Natural killer cell (primary cell): ENCODE measurements at regions not wholly inside any gene's neighbourhood (a gene's known extent, or its start where the extent isn't known, plus 50 kb on each side); places are given as distances from the start of the nearest gene placed in this dataset.

ENCODE experiments used
- ATAC-seq, 3 donors: fragments of 150-1000 bp in 2 of 3; fragments of 200-7000 bp in 1 of 3; cut with Tn5 transposase; 1 replicate in 1 of 3; 2 replicates in 2 of 3; pipeline ENCODE4 v1.10.0; 2021; ENCODE audit warnings: mild to moderate bottlenecking in 2 of 3, moderate library complexity in 2 of 3
- DNase-seq, 2 donors: peaks; one replicate each; pipeline versions ENCODE4 v3.0.0 to v3.0.0-alpha.2; 2013 to 2021; ENCODE audit warnings: mixed read lengths in 1 of 2
- H3K27ac ChIP-seq: one replicate; pipeline ENCODE4 v1.5.1; 2013; ENCODE audit warnings: mild to moderate bottlenecking, low read length
- H3K27me3 ChIP-seq: one replicate; pipeline ENCODE4 v1.6.1; 2013; ENCODE audit warnings: low read length; ENCODE audit not compliant: control insufficient read depth, insufficient read depth
- H3K36me3 ChIP-seq: one replicate; pipeline ENCODE4 v1.6.1; 2013; ENCODE audit warnings: low read length; ENCODE audit not compliant: control insufficient read depth, insufficient read depth
- H3K4me1 ChIP-seq: one replicate; pipeline ENCODE4 v1.6.1; 2013; ENCODE audit warnings: low read length; ENCODE audit not compliant: control insufficient read depth, insufficient read depth
- H3K4me3 ChIP-seq: one replicate; pipeline ENCODE4 v1.5.1; 2013; ENCODE audit warnings: low read length
- H3K9me3 ChIP-seq: one replicate; pipeline ENCODE4 v1.6.1; 2013; ENCODE audit warnings: low read length; ENCODE audit not compliant: control insufficient read depth, insufficient read depth
- H3K27ac Mint-ChIP-seq, 2 donors: one replicate each; pipeline ENCODE4 v1.8.0; 2022; ENCODE audit warnings: mild to moderate bottlenecking in 2 of 2, mixed read lengths in 2 of 2, moderate library complexity in 1 of 2
- H3K27me3 Mint-ChIP-seq, 2 donors: one replicate each; pipeline ENCODE4 v1.8.0; 2022; ENCODE audit warnings: low read depth in 2 of 2, mixed read lengths in 2 of 2
- H3K36me3 Mint-ChIP-seq: one replicate; pipeline ENCODE4 v1.8.0; 2022; ENCODE audit warnings: mixed read lengths
- H3K4me1 Mint-ChIP-seq, 2 donors: one replicate each; pipeline ENCODE4 v1.8.0; 2022; ENCODE audit warnings: mixed read lengths in 2 of 2
- H3K4me3 Mint-ChIP-seq: one replicate; pipeline ENCODE4 v1.8.0; 2022; ENCODE audit warnings: mild to moderate bottlenecking, moderate library complexity, mixed read lengths
- H3K9me3 Mint-ChIP-seq, 2 donors: one replicate each; pipeline ENCODE4 v1.8.0; 2022; ENCODE audit warnings: mixed read lengths in 2 of 2
- CTCF ChIP-seq: fragments of 200-600 bp; IDR thresholded peaks from one replicate; pipeline ENCODE4 v1.8.0; 2022; ENCODE audit warnings: antibody characterized with exemption
- WGBS: methylation state at CpG from one replicate; pipeline ENCODE4 v1.1.7; 2013; ENCODE audit warnings: missing lambda C conversion rate; ENCODE audit not compliant: insufficient coverage; 5-methylcytosine and 5-hydroxymethylcytosine counted together
- intact Hi-C: fragments of 100-400 bp; cut with micrococcal nuclease; formaldehyde crosslinking; loops from one replicate; pipeline ENCODE4 v1.14.2; 2022

GRCh38 chr2:126399001-126399400, 257.0 kb upstream of the GYPC start:
- Histone ChIP-seq H3K9me3 (no peaks in the 10 kb centered on the region), H3K4me3 (no peak overlapping the region), H3K4me1 (no peaks in the 10 kb centered on the region), H3K27me3 (no peaks in the 10 kb centered on the region), H3K27ac (no peak overlapping the region), H3K36me3 (no peaks in the 10 kb centered on the region)
- no peak for TF ChIP-seq CTCF
- ATAC-seq (no peak), DNase-seq (peak in 1 of 2 donors; percentile 35)
- H3K9me3 Mint-ChIP-seq: peaks cover 0 to 2% of the 10 kb centered on the region in 2 donors
- no peaks in the 10 kb centered on the region for H3K36me3 Mint-ChIP-seq
- H3K4me3 Mint-ChIP-seq: no peak overlapping the region
- WGBS: 93% methylated on average over 2 of the region's 2 CpGs
- intact Hi-C loops: loop anchor here (10.0 kb wide), 1 partner anchor 376 kb away; no protein-coding TSS in a partner anchor
- H3K27me3 Mint-ChIP-seq: peaks cover 0 to 7% of the 10 kb centered on the region in 2 donors
- no peak overlapping the region for H3K27ac Mint-ChIP-seq
- no peaks in the 10 kb centered on the region for H3K4me1 Mint-ChIP-seq

- no peak overlapping the region for H3K27ac Mint-ChIP-seq
- TF ChIP-seq CTCF: no peak
These were observed 252.8 kb upstream of the GYPC start for GRCh38 chr2:126403039-126403628.

GRCh38 chr2:126406267-126406666, 249.7 kb upstream of the GYPC start:
- H3K27ac ChIP-seq: no peak overlapping the region
- intact Hi-C loops: no loop called here
- Mint-ChIP-seq H3K27me3 (peaks cover 0 to 7% of the 10 kb centered on the region in 2 donors), H3K4me3 (no peak overlapping the region), H3K36me3 (no peaks in the 10 kb centered on the region), H3K27ac (no peak overlapping the region), H3K4me1 (no peaks in the 10 kb centered on the region), H3K9me3 (no peaks in the 10 kb centered on the region)
- H3K36me3 ChIP-seq: no peaks in the 10 kb centered on the region
- TF ChIP-seq CTCF: no peak
- ATAC-seq: no peak
- no peaks in the 10 kb centered on the region for H3K9me3 ChIP-seq
- WGBS: 45% methylated on average over 3 of the region's 4 CpGs
- DNase-seq: no peak
- no peaks in the 10 kb centered on the region for H3K4me1 ChIP-seq
- H3K4me3 ChIP-seq: no peak overlapping the region
- H3K27me3 ChIP-seq: no peaks in the 10 kb centered on the region

More at GRCh38 chr2:126403039-126403628, 252.8 kb upstream of the GYPC start:
- intact Hi-C loops: no loop called here
- ATAC-seq: no peak
- no peak for DNase-seq
- Histone ChIP-seq H3K36me3 (no peaks in the 10 kb centered on the region), H3K4me1 (no peaks in the 10 kb centered on the region), H3K9me3 (no peaks in the 10 kb centered on the region), H3K27me3 (no peaks in the 10 kb centered on the region), H3K27ac (no peak overlapping the region), H3K4me3 (no peak overlapping the region)
- Mint-ChIP-seq H3K4me3 (no peak overlapping the region), H3K4me1 (no peaks in the 10 kb centered on the region), H3K27me3 (peaks cover 0 to 7% of the 10 kb centered on the region in 2 donors), H3K36me3 (no peaks in the 10 kb centered on the region), H3K9me3 (no peaks in the 10 kb centered on the region)
- 96% methylated on average over 5 of the region's 5 CpGs for WGBS

GRCh38 chr2:126408671-126409070, 247.3 kb upstream of the GYPC start:
- no peaks in the 10 kb centered on the region for H3K4me1 Mint-ChIP-seq
- H3K36me3 Mint-ChIP-seq: no peaks in the 10 kb centered on the region
- TF ChIP-seq CTCF: no peak
- intact Hi-C loops: no loop called here
- Histone ChIP-seq H3K36me3 (no peaks in the 10 kb centered on the region), H3K4me3 (no peak overlapping the region), H3K27me3 (no peaks in the 10 kb centered on the region), H3K27ac (no peak overlapping the region), H3K4me1 (no peaks in the 10 kb centered on the region), H3K9me3 (no peaks in the 10 kb centered on the region)
- DNase-seq (no peak), ATAC-seq (no peak)
- H3K27ac Mint-ChIP-seq: no peak overlapping the region
- H3K27me3 Mint-ChIP-seq: peaks cover 0 to 3% of the 10 kb centered on the region in 2 donors
- H3K9me3 Mint-ChIP-seq: peaks cover 0 to 2% of the 10 kb centered on the region in 2 donors
- H3K4me3 Mint-ChIP-seq: no peak overlapping the region
